ENCODE measurements at regions not wholly inside any gene's neighbourhood (a gene's known extent, or its start where the extent isn't known, plus 50 kb on each side); places are given as distances from the start of the nearest gene placed in this dataset.

GRCh38 chrX:106323357-106323756 lies 155.3 kb downstream of the PWWP3B start:
- ATAC-seq, result no peak
- intact Hi-C loops (cut with micrococcal nuclease), result no loop called here
- DNase-seq, result no peak

- no peak for DNase-seq
- no peak for ATAC-seq
- intact Hi-C loops (cut with micrococcal nuclease), result no loop called here
Observed at GRCh38 chrX:106331606-106332005, 163.5 kb downstream of the PWWP3B start.

- DNase-seq (no peak), ATAC-seq (no peak)
- intact Hi-C loops (cut with micrococcal nuclease), result no loop called here
Observed at GRCh38 chrX:106341823-106342222, 173.7 kb downstream of the PWWP3B start.

GRCh38 chrX:106356580-106356979 lies 188.5 kb downstream of the PWWP3B start:
- intact Hi-C loops (cut with micrococcal nuclease), result no loop called here
- ATAC-seq (no peak), DNase-seq (no peak)

- intact Hi-C loops (cut with micrococcal nuclease), result no loop called here
- no peak for ATAC-seq
- no peak for DNase-seq
Observed at GRCh38 chrX:106363214-106363613, 195.1 kb downstream of the PWWP3B start.

- ATAC-seq (no peak), DNase-seq (no peak)
- intact Hi-C loops (cut with micrococcal nuclease), result no loop called here
Observed at GRCh38 chrX:106378616-106379015, 210.5 kb downstream of the PWWP3B start.

GRCh38 chrX:106391284-106391911 lies 220.4 kb upstream of the RADX start:
- no peak for DNase-seq
- intact Hi-C loops (cut with micrococcal nuclease), result loop anchor here (10.0 kb wide), 1 partner anchor 417 kb away; no protein-coding TSS in a partner anchor
- no peak for ATAC-seq

- DNase-seq (no peak), ATAC-seq (no peak)
- intact Hi-C loops (cut with micrococcal nuclease), result loop anchor here (10.0 kb wide), 1 partner anchor 418 kb away; no protein-coding TSS in a partner anchor
Observed at GRCh38 chrX:106392346-106392745, 219.4 kb upstream of the RADX start.

GRCh38 chrX:106397788-106398538 lies 213.8 kb upstream of the RADX start:
- no peak for DNase-seq
- ATAC-seq, result no peak
- intact Hi-C loops (cut with micrococcal nuclease), result loop anchor here (10.0 kb wide), 1 partner anchor 423 kb away; no protein-coding TSS in a partner anchor

- no peak for DNase-seq
- intact Hi-C loops (cut with micrococcal nuclease), result no loop called here
- no peak for ATAC-seq
Observed at GRCh38 chrX:106401965-106402559, 209.7 kb upstream of the RADX start.

- DNase-seq (no peak), ATAC-seq (no peak)
- intact Hi-C loops (cut with micrococcal nuclease), result no loop called here
Observed at GRCh38 chrX:106404512-106404911, 207.3 kb upstream of the RADX start.

- no peak for ATAC-seq
- DNase-seq, result no peak
- intact Hi-C loops (cut with micrococcal nuclease), result no loop called here
Observed at GRCh38 chrX:106415276-106415895, 196.4 kb upstream of the RADX start.

- intact Hi-C loops (cut with micrococcal nuclease), result no loop called here
Observed at GRCh38 chrX:106436691-106437090, 175.1 kb upstream of the RADX start.

GRCh38 chrX:106437407-106437806 lies 174.4 kb upstream of the RADX start:
- no peak for ATAC-seq
- intact Hi-C loops (cut with micrococcal nuclease), result no loop called here
- no peak for DNase-seq

More at GRCh38 chrX:106436691-106437090, 175.1 kb upstream of the RADX start:
- no peak for DNase-seq
- ATAC-seq, result no peak

- intact Hi-C loops (cut with micrococcal nuclease), result no loop called here
- DNase-seq (no peak), ATAC-seq (no peak)
Observed at GRCh38 chrX:106450405-106450804, 161.4 kb upstream of the RADX start.

GRCh38 chrX:106451933-106452332 lies 159.8 kb upstream of the RADX start:
- DNase-seq (no peak), ATAC-seq (no peak)
- intact Hi-C loops (cut with micrococcal nuclease), result no loop called here

- ATAC-seq, result no peak
- DNase-seq, result no peak
- intact Hi-C loops (cut with micrococcal nuclease), result no loop called here
Observed at GRCh38 chrX:106454991-106455390, 156.8 kb upstream of the RADX start.

GRCh38 chrX:106457802-106458201 lies 154.0 kb upstream of the RADX start:
- DNase-seq, result no peak
- intact Hi-C loops (cut with micrococcal nuclease), result no loop called here
- ATAC-seq, result no peak

- intact Hi-C loops (cut with micrococcal nuclease), result no loop called here
- ATAC-seq (no peak), DNase-seq (no peak)
Observed at GRCh38 chrX:106467422-106467821, 144.4 kb upstream of the RADX start.

GRCh38 chrX:106467943-106468342 lies 143.8 kb upstream of the RADX start:
- DNase-seq, result no peak

More at GRCh38 chrX:106467943-106468342, 143.8 kb upstream of the RADX start:
- no peak for ATAC-seq
- intact Hi-C loops (cut with micrococcal nuclease), result no loop called here

Measured in left ventricle myocardium superior (tissue), 1 donor.